HG02973 (cell line): ENCODE measurements at regions not wholly inside any gene's neighbourhood (a gene's known extent, or its start where the extent isn't known, plus 50 kb on each side); places are given as distances from the start of the nearest gene placed in this dataset.

Experiments used
- ATAC-seq: cut with Tn5 transposase; IDR thresholded peaks from one replicate; pipeline ENCODE4 v1.9.1; 2021; ENCODE audit warnings: moderate library complexity; ENCODE audit not compliant: unreplicated experiment

- ATAC-seq, result no peak
Measured at GRCh38 chr2:101558740-101559525, 84.0 kb upstream of the RFX8 start.

GRCh38 chr2:101556033-101556459, 81.1 kb upstream of the RFX8 start:
- ATAC-seq, result no peak

DNA sequence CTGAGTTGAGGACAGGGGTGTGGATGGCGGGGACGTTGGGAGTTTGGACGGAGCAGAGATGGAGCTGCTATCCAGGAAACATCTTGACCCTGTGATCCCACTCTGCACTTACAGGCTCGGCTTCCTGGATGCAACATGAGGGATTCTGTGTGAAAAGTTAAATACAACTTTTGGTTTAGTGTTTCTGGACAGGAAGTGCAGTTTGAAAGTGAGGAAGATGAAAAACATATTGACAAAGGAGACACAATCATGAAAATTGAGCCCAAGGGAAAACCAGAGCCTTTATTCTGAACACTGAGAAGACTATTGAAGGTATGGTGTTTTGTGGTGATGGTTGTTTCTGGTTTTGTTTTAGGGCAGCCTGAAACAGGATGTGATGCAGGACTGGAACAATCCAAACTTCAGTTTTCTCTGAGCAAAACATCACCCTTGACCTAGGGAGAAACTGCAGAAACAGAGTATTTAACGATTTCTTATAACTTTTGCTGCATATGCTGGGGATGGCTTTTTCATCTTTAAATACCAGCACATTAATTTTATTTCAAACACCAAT, 76.5 kb upstream of the RFX8 start:
- no peak for ATAC-seq

DNA sequence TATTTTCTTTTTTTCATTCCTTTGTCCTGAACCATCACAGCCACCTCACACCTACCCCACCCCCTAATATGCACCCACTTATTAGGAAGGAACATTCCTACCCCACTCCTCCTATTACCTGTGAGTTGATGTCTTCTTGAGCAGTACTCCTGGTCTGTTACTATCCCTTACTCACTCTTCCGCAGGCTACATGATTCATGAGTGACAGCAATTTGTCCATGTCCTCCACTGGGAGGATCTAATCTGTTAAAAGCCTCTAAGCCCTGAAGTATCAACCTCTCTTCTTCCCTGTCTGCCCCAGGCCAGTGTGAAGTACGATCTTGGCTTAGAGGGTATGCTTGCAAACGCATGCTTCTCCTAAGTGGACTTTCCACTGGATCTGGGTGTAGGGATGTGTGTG, 75.6 kb upstream of the RFX8 start:
- no peak for ATAC-seq

- ATAC-seq, result no peak
Measured at GRCh38 chr2:101549371-101549770, 74.5 kb upstream of the RFX8 start.

GRCh38 chr2:101546376-101547058, 71.6 kb upstream of the RFX8 start:
- no peak for ATAC-seq

DNA sequence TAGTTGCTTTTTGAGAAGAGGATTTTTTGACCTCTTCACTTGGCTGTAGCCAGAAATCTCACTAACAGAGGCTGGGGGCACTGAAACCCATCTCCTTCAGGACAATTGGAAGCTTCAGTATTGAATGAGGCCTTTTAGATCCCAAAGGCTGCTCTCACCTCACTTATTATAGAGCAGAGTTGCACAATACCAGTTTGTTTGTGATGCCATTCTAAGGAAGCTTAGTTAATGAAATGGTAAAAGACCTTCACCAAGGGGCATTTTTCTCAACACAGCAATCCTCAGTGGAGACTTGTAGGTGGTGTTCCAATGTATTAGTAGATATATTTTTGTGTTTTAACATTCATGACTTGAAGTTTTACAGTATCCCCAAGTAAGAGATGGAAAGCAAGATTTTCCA, 71.0 kb upstream of the RFX8 start:
- ATAC-seq, result no peak

GRCh38 chr2:101540518-101540917, 65.6 kb upstream of the RFX8 start:
- ATAC-seq, result no peak

DNA sequence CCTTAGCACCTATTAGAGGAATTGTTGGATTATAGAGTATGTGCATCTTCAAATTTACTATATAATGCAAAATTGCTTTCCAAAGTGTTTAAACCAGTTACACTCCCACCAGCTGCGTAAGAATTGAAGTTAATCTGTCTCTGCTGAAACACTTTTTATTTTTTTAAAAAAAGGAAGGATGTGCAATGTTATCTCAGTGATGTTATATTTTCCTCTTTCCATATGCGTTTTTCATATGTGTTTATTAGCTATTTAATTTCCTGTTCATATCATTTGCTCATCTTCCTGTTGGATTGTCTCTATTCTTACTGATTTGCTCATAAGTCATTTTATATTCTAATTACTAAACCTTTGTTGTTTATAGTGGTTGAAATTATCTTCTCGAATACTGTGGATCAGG, 63.2 kb upstream of the RFX8 start:
- ATAC-seq, result no peak

DNA sequence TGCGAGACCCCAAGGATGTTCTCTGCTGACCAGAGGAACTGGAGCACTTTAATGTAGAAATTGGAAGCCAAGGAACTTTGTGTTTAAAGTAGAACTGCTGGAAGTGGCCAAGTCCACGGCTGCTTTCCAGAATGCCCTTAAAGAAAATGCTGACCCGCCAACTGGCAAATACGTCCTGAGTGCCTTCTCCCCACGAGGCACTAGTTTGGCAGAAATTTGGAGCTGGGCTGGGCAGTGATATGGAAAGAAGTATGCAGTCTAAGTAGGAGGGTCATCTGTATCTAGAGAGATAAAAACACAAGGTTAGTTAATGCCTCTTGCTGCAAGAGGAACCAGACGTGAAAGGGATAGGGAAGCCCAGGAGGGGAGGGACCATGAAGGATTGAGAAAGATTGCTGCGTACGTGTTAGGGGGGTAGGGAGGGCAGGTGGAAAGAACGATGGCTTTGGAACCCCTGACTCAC, 59.3 kb upstream of the RFX8 start:
- ATAC-seq, result no peak

- no peak for ATAC-seq
Measured at GRCh38 chr2:101533561-101534148, 58.7 kb upstream of the RFX8 start.

DNA sequence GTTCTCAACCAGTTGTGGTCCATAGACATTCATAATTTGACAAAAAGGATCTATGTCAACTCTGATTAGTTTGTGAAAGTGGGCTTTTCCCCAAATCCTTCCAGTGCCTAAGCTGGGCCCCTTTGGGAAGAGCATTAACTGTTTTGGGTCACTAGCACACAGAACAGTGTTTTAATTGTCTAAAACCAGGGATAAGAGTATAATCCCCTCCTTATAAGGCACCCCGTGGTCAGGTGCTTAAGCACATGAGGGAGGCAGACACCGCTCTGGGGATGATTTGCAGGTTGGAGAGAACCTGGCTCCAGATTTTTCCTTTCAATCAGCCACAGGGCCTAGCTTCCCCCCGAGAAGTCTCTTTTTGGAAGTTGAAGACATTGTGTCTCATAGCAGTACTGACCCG, 53.6 kb upstream of the RFX8 start:
- no peak for ATAC-seq

- no peak for ATAC-seq
Measured at GRCh38 chr2:101524806-101525430, 50.0 kb upstream of the RFX8 start.
